ENCODE measurements at regions not wholly inside any gene's neighbourhood (a gene's known extent, or its start where the extent isn't known, plus 50 kb on each side); places are given as distances from the start of the nearest gene placed in this dataset.
"Not testable (repeated sequence)": the region's sequence is repeated elsewhere in the genome, so short reads cannot be mapped to it uniquely, and the experiment has no call there.

- no peak for DNase-seq (ENCODE audit: low read depth in 2 of 2)
Observed at GRCh38 chr20:63145156-63145555, 70.8 kb downstream of the YTHDF1 start.

- no peak for DNase-seq (ENCODE audit: low read depth in 2 of 2)
Observed at GRCh38 chr20:63142933-63143332, 73.0 kb downstream of the YTHDF1 start.

GRCh38 chr20:63141531-63141930 lies 74.4 kb downstream of the YTHDF1 start:
- no peak for DNase-seq (ENCODE audit: low read depth in 2 of 2)

GRCh38 chr20:63140514-63141433 lies 75.2 kb downstream of the YTHDF1 start:
- no peak for DNase-seq (ENCODE audit: low read depth in 2 of 2)

- no peak for DNase-seq (ENCODE audit: low read depth in 2 of 2)
Observed at GRCh38 chr20:63139837-63140236, 76.1 kb downstream of the YTHDF1 start.

GRCh38 chr20:63139356-63139755 lies 76.6 kb downstream of the YTHDF1 start:
- DNase-seq (ENCODE audit: low read depth in 2 of 2) = no peak

GRCh38 chr20:63138855-63139341 lies 77.0 kb downstream of the YTHDF1 start:
- no peak for DNase-seq (ENCODE audit: low read depth in 2 of 2)

- DNase-seq (ENCODE audit: low read depth in 2 of 2) = no peak
Observed at GRCh38 chr20:63137851-63138415, 78.0 kb downstream of the YTHDF1 start.

- DNase-seq (ENCODE audit: low read depth in 2 of 2) = no peak
Observed at GRCh38 chr20:63136296-63136695, 79.6 kb downstream of the YTHDF1 start.

- no peak for DNase-seq (ENCODE audit: low read depth in 2 of 2)
Observed at GRCh38 chr20:63135411-63135810, 80.5 kb downstream of the YTHDF1 start.

- DNase-seq (ENCODE audit: low read depth in 2 of 2) = not testable (repeated sequence)
Observed at GRCh38 chr20:63134711-63135361, 81.1 kb downstream of the YTHDF1 start.

GRCh38 chr20:63134201-63134612 lies 81.7 kb downstream of the YTHDF1 start:
- no peak for DNase-seq (ENCODE audit: low read depth in 2 of 2)

GRCh38 chr20:63133481-63134091 lies 82.3 kb downstream of the YTHDF1 start:
- no peak for DNase-seq (ENCODE audit: low read depth in 2 of 2)

- no peak for DNase-seq (ENCODE audit: low read depth in 2 of 2)
Observed at GRCh38 chr20:63132715-63133471, 83.0 kb downstream of the YTHDF1 start.

GRCh38 chr20:63132131-63132714 lies 83.7 kb downstream of the YTHDF1 start:
- no peak for DNase-seq (ENCODE audit: low read depth in 2 of 2)

- no peak for DNase-seq (ENCODE audit: low read depth in 2 of 2)
Observed at GRCh38 chr20:63130658-63131577, 85.0 kb downstream of the YTHDF1 start.

GRCh38 chr20:63129991-63130657 lies 85.8 kb downstream of the YTHDF1 start:
- DNase-seq (ENCODE audit: low read depth in 2 of 2) = no peak

GRCh38 chr20:63129376-63129965 lies 86.5 kb downstream of the YTHDF1 start:
- DNase-seq (ENCODE audit: low read depth in 2 of 2) = no peak

- DNase-seq (ENCODE audit: low read depth in 2 of 2) = no peak
Observed at GRCh38 chr20:63128956-63129355, 87.0 kb downstream of the YTHDF1 start.

Measured in stimulated activated CD8-positive, alpha-beta memory T cell treated with anti-CD3 and anti-CD28 coated beads, Interleukin-7, amount 100 ng/mL, for 4 hours (primary cell).